Liver (tissue), 3 donors: ENCODE measurements at regions not wholly inside any gene's neighbourhood (a gene's known extent, or its start where the extent isn't known, plus 50 kb on each side); places are given as distances from the start of the nearest gene placed in this dataset.

Experiments used
- SP1 ChIP-seq: IDR thresholded peaks from 2 replicates; pipeline ENCODE4 v1.6.1; 2018; ENCODE audit warnings: antibody characterized with exemption, mild to moderate bottlenecking
- TAF1 ChIP-seq: conservative IDR thresholded peaks from 2 replicates; pipeline ENCODE4 v1.6.1; 2016; ENCODE audit warnings: antibody characterized with exemption, mild to moderate bottlenecking
- TF ChIP-seq, protein P1 (sequence below): fragments of 150-350 bp; IDR thresholded peaks from 2 replicates; pipeline ENCODE4 v1.5.1; 2017; ENCODE audit warnings: improper control_type of control experiment, low read depth, low read length; ENCODE audit not compliant: missing input control
- donor health status: healthy.
- donor health status: healthy.

GRCh38 chr5:1726956-1727355 is 72.7 kb downstream of the MRPL36 start:
- TF ChIP-seq, protein P1, sequence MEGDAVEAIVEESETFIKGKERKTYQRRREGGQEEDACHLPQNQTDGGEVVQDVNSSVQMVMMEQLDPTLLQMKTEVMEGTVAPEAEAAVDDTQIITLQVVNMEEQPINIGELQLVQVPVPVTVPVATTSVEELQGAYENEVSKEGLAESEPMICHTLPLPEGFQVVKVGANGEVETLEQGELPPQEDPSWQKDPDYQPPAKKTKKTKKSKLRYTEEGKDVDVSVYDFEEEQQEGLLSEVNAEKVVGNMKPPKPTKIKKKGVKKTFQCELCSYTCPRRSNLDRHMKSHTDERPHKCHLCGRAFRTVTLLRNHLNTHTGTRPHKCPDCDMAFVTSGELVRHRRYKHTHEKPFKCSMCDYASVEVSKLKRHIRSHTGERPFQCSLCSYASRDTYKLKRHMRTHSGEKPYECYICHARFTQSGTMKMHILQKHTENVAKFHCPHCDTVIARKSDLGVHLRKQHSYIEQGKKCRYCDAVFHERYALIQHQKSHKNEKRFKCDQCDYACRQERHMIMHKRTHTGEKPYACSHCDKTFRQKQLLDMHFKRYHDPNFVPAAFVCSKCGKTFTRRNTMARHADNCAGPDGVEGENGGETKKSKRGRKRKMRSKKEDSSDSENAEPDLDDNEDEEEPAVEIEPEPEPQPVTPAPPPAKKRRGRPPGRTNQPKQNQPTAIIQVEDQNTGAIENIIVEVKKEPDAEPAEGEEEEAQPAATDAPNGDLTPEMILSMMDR: no peak
- TF ChIP-seq TAF1: no peak
- TF ChIP-seq SP1: no peak
